ENCODE measurements at regions not wholly inside any gene's neighbourhood (a gene's known extent, or its start where the extent isn't known, plus 50 kb on each side); places are given as distances from the start of the nearest gene placed in this dataset.
A peak's percentile ranks its signal among the peaks of the same experiment; 100 is the strongest.
"Not testable (repeated sequence)": the region's sequence is repeated elsewhere in the genome, so short reads cannot be mapped to it uniquely, and the experiment has no call there.

DNA sequence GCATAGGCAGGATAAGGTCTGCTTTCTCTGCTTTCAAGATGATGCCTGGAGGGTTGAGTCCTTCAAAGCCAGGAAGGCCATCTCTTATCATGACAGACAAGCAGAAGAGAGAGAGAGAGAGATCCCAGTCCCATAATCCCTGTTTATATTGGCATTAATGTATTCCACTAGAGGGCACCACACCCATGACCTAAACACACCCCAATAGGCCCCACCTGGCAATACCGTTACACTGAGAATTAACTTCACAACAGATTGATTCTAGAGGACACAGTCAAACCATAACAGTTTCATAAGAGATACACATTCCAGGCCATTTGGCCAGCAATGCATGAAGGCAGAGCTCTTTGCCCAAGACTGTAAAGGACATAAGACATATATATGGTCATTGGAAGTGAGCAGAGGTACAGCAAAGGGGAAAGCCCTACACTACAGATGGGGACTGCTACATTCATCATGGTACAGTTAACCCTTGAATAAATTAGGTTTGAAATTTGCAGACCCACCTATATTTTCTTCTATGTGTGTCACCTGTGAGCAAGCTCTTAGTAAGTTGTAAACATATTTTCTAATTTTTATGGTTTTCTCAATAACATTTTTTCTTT lies 1516.1 kb downstream of the RPIA start:
- H2AFZ ChIP-seq (ENCODE audit: low read length): no peak overlapping the region
- H3K27ac ChIP-seq (ENCODE audit: low read length): no peak overlapping the region
- no peaks in the 10 kb centered on the region for H3F3A ChIP-seq (ENCODE audit: low read length, unreplicated experiment)
- no peaks in the 10 kb centered on the region for H3K27me3 ChIP-seq (ENCODE audit: low read length)
- no peaks in the 10 kb centered on the region for H4K20me1 ChIP-seq (ENCODE audit: low read length)
- peak; percentile 33 for DNase-seq
- H3K9ac ChIP-seq (ENCODE audit: low read length): no peak overlapping the region
- no peaks in the 10 kb centered on the region for H3K4me1 ChIP-seq (ENCODE audit: insufficient read depth, low read length)
- ChIA-PET POLR2A (ENCODE audit: unreplicated experiment) (no interaction called here), CTCF (no interaction called here)
- H3K36me3 ChIP-seq (ENCODE audit: low read depth, low read length): no peaks in the 10 kb centered on the region
- TF ChIP-seq EZH2phosphoT487 (IDR thresholded peaks at IDR 0.05; ENCODE audit: borderline replicate concordance, low read length): no peak
- TF ChIP-seq, protein P1, sequence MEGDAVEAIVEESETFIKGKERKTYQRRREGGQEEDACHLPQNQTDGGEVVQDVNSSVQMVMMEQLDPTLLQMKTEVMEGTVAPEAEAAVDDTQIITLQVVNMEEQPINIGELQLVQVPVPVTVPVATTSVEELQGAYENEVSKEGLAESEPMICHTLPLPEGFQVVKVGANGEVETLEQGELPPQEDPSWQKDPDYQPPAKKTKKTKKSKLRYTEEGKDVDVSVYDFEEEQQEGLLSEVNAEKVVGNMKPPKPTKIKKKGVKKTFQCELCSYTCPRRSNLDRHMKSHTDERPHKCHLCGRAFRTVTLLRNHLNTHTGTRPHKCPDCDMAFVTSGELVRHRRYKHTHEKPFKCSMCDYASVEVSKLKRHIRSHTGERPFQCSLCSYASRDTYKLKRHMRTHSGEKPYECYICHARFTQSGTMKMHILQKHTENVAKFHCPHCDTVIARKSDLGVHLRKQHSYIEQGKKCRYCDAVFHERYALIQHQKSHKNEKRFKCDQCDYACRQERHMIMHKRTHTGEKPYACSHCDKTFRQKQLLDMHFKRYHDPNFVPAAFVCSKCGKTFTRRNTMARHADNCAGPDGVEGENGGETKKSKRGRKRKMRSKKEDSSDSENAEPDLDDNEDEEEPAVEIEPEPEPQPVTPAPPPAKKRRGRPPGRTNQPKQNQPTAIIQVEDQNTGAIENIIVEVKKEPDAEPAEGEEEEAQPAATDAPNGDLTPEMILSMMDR (conservative IDR thresholded peaks at IDR 0.05; ENCODE audit: low read depth, low read length): peak; percentile 59
- H3K9me3 ChIP-seq (ENCODE audit: low read length): no peaks in the 10 kb centered on the region
- no peaks in the 10 kb centered on the region for H3K9me2 ChIP-seq (replicated peaks; ENCODE audit: low read length)
- intact Hi-C loops (cut with micrococcal nuclease): no loop called here
- H3K4me3 ChIP-seq (ENCODE audit: low read length): no peak overlapping the region
- no peak overlapping the region for H3K4me2 ChIP-seq (ENCODE audit: low read length)
- peak; percentile 61 for ATAC-seq
- no TSS peak for BruUV-seq (replicated peaks)
- H3K79me2 ChIP-seq (ENCODE audit: low read length): no peaks in the 10 kb centered on the region

DNA sequence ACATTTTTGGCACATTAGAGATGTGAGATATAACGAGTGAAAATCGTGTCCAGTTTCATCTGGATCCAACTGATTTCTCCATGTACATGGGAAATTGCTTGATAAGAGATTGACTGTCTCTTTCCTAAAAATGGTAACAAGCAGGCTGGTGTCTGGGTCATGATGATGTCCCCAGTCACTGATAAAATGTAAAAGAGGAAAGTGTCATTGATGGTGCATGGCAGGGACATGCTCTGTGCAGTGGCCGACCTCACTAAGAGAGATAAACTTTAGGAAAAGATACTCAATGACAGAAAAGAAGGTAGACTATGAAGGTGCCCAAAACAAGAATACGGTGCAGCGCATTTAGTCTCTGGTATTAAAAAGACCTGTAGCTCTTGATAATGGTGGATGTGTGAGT lies 1517.5 kb downstream of the RPIA start:
- H2AFZ ChIP-seq (ENCODE audit: low read length): no peak overlapping the region
- POLR2A ChIA-PET (ENCODE audit: unreplicated experiment): no interaction called here
- TF ChIP-seq, protein P1 (conservative IDR thresholded peaks at IDR 0.05; ENCODE audit: low read depth, low read length): no peak
- TF ChIP-seq EZH2 (IDR thresholded peaks at IDR 0.05; ENCODE audit: low read length, unreplicated experiment) (no peak), EZH2phosphoT487 (IDR thresholded peaks at IDR 0.05; ENCODE audit: borderline replicate concordance, low read length) (no peak)
- no peak overlapping the region for H3K9ac ChIP-seq (ENCODE audit: low read length)
- CTCF ChIA-PET: no interaction called here
- no TSS peak for BruUV-seq (replicated peaks)
- H3K9me3 ChIP-seq (ENCODE audit: low read length): no peaks in the 10 kb centered on the region
- H3F3A ChIP-seq (ENCODE audit: low read length, unreplicated experiment): no peaks in the 10 kb centered on the region
- intact Hi-C loops (cut with micrococcal nuclease): no loop called here
- no peak overlapping the region for H3K4me2 ChIP-seq (ENCODE audit: low read length)
- no peaks in the 10 kb centered on the region for H4K20me1 ChIP-seq (ENCODE audit: low read length)
- no peaks in the 10 kb centered on the region for H3K27me3 ChIP-seq (ENCODE audit: low read length)
- no peaks in the 10 kb centered on the region for H3K79me2 ChIP-seq (ENCODE audit: low read length)
- no peak overlapping the region for H3K27ac ChIP-seq (ENCODE audit: low read length)
- no peaks in the 10 kb centered on the region for H3K4me1 ChIP-seq (ENCODE audit: insufficient read depth, low read length)
- no peaks in the 10 kb centered on the region for H3K9me2 ChIP-seq (replicated peaks; ENCODE audit: low read length)
- no peaks in the 10 kb centered on the region for H3K36me3 ChIP-seq (ENCODE audit: low read depth, low read length)
- H3K4me3 ChIP-seq (ENCODE audit: low read length): no peak overlapping the region
- DNase-seq (no peak), ATAC-seq (no peak)

DNA sequence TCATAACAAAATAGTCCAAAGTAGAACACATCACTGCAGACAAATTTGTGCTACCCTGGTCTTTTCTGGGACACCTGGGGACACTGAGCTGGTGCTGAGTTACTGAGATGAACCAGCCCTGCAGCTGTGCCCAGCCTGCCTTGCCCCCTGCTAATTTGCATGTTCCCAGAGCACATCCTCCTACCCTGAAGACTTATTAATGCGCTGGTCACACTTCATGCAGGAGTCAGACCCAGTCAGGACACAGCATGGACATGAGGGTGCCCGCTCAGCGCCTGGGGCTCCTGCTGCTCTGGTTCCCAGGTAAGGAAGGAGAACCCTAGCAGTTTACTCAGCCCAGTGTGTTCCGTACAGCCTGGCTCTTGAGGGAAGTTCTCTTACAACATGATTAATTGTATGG lies 1518.3 kb downstream of the RPIA start:
- no peaks in the 10 kb centered on the region for H3F3A ChIP-seq (ENCODE audit: low read length, unreplicated experiment)
- H3K4me3 ChIP-seq (ENCODE audit: low read length): no peak overlapping the region
- no peak overlapping the region for H2AFZ ChIP-seq (ENCODE audit: low read length)
- no peaks in the 10 kb centered on the region for H3K4me1 ChIP-seq (ENCODE audit: insufficient read depth, low read length)
- no peaks in the 10 kb centered on the region for H3K36me3 ChIP-seq (ENCODE audit: low read depth, low read length)
- no peaks in the 10 kb centered on the region for H4K20me1 ChIP-seq (ENCODE audit: low read length)
- ChIA-PET POLR2A (ENCODE audit: unreplicated experiment) (no interaction called here), CTCF (no interaction called here)
- H3K9me3 ChIP-seq (ENCODE audit: low read length): no peaks in the 10 kb centered on the region
- TF ChIP-seq EZH2phosphoT487 (IDR thresholded peaks at IDR 0.05; ENCODE audit: borderline replicate concordance, low read length) (no peak), EZH2 (IDR thresholded peaks at IDR 0.05; ENCODE audit: low read length, unreplicated experiment) (no peak)
- TF ChIP-seq, protein P1 (conservative IDR thresholded peaks at IDR 0.05; ENCODE audit: low read depth, low read length): no peak
- no peak overlapping the region for H3K27ac ChIP-seq (ENCODE audit: low read length)
- H3K4me2 ChIP-seq (ENCODE audit: low read length): no peak overlapping the region
- intact Hi-C loops (cut with micrococcal nuclease): no loop called here
- no TSS peak for BruUV-seq (replicated peaks)
- no peaks in the 10 kb centered on the region for H3K79me2 ChIP-seq (ENCODE audit: low read length)
- ATAC-seq: no peak
- H3K27me3 ChIP-seq (ENCODE audit: low read length): no peaks in the 10 kb centered on the region
- no peak overlapping the region for H3K9ac ChIP-seq (ENCODE audit: low read length)
- no peaks in the 10 kb centered on the region for H3K9me2 ChIP-seq (replicated peaks; ENCODE audit: low read length)
- DNase-seq: no peak

DNA sequence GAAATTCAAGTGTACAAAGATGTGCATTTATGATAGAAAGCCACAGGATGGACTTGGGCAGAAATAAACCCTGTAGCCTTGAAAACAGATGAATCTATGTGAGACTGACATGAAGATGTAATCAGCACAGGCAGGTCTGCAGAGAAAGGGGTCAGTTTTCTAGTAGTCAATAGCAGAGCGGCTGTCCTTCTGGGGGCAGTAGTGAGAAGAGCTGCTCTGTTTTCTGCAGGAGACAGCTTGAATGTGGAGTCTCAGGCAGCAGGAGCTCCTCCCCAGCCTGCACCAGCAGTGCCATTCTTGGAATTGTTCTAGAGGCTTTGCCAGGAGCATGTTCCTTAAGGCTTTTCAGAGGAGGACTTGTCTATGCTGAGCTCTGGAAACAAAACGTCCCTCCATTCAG lies 1524.4 kb downstream of the RPIA start:
- H3K27ac ChIP-seq (ENCODE audit: low read length); H3K4me1 ChIP-seq (ENCODE audit: insufficient read depth, low read length); BruUV-seq (replicated peaks); H3K36me3 ChIP-seq (ENCODE audit: low read depth, low read length); intact Hi-C loops (cut with micrococcal nuclease); H3K4me2 ChIP-seq (ENCODE audit: low read length); CTCF ChIA-PET; H2AFZ ChIP-seq (ENCODE audit: low read length); H4K20me1 ChIP-seq (ENCODE audit: low read length); H3K9me2 ChIP-seq (replicated peaks; ENCODE audit: low read length); ATAC-seq; H3F3A ChIP-seq (ENCODE audit: low read length, unreplicated experiment); DNase-seq; H3K4me3 ChIP-seq (ENCODE audit: low read length); H3K9me3 ChIP-seq (ENCODE audit: low read length); H3K9ac ChIP-seq (ENCODE audit: low read length); H3K27me3 ChIP-seq (ENCODE audit: low read length); H3K79me2 ChIP-seq (ENCODE audit: low read length); POLR2A ChIA-PET (ENCODE audit: unreplicated experiment): not testable (repeated sequence)

Measured in PC-3 (cell line).